Right lobe of liver (tissue), 4 donors: ENCODE measurements at regions not wholly inside any gene's neighbourhood (a gene's known extent, or its start where the extent isn't known, plus 50 kb on each side); places are given as distances from the start of the nearest gene placed in this dataset.

Source experiments
- CTCF ChIP-seq, 4 donors: fragments of 200-600 bp in 3 of 4; fragments of 450-650 bp in 1 of 4; IDR thresholded peaks; one replicate each; pipeline versions ENCODE4 v1.5.1 to v1.8.0; 2016 to 2022; ENCODE audit warnings: antibody characterized with exemption in 4 of 4, mild to moderate bottlenecking in 2 of 4
- POLR2A ChIP-seq: fragments of 450-650 bp; IDR thresholded peaks from one replicate; pipeline ENCODE4 v1.6.1; 2017; ENCODE audit warnings: antibody characterized with exemption, mild to moderate bottlenecking
- donor health status: DM: no; HTN: no; CAD: no.
- donor health status: DM: no; HTN: no; CAD: no.
- donor health status: DM: no; HTN: yes; CAD: no.

DNA sequence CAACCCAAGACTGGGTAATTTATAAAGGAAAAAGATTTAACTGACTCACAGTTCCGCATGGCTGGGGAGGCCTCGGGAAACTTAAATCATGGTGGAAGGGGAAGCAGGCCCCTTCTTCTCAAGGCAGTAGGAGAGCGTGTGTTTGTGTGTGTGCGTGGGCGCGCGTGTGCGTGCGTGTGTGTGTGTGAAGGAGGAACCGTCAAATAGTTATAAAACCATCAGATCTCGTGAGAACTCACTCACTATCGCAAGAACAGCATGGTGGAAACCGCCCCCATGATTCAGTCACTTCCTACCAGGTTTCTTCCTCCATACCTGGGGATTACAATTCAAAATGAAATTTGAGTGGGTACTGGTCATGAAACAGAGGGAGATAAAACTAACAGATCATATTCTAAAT lies 220.1 kb upstream of the EYS start:
- TF ChIP-seq POLR2A (no peak), CTCF (IDR thresholded peaks at IDR 0.05) (no peak)
